ENCODE measurements at regions not wholly inside any gene's neighbourhood (a gene's known extent, or its start where the extent isn't known, plus 50 kb on each side); places are given as distances from the start of the nearest gene placed in this dataset.

DNA sequence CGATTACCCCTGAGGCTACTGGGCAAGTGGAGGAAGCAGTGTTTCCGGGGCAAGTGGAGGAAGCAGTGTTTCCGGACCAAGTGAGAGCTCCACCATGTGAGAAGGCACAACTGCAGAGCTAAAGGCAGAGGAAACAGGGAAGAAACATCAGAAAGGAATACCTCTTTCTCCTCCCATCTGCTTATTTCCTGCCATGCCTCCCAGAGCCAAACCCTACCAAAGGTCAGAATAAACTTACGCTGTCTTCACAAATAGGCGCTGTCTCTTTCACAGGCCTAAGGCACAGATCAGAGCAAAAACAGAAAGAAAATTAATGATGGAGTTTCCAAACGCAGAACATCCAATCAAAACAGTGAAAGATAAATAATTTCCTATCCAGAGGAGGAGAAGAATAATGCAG, 153.0 kb downstream of the ATOH1 start:
- TF ChIP-seq POLR2AphosphoS5 (IDR thresholded peaks at IDR 0.05; ENCODE audit: low read depth, low read length): no peak
- TF ChIP-seq POLR2A (IDR thresholded peaks at IDR 0.05; ENCODE audit: low read depth, low read length): no peak
- TF ChIP-seq SPI1 (IDR thresholded peaks at IDR 0.05; ENCODE audit: low read depth, low read length): no peak
- TF ChIP-seq TAF1 (IDR thresholded peaks at IDR 0.05; ENCODE audit: low read depth, low read length): no peak
- TF ChIP-seq PAX5 (IDR thresholded peaks at IDR 0.05; ENCODE audit: insufficient read depth, low read length, severe bottlenecking): no peak

All from GM12891 (cell line).